Coronary artery (tissue), 2 donors: ENCODE measurements at regions not wholly inside any gene's neighbourhood (a gene's known extent, or its start where the extent isn't known, plus 50 kb on each side); places are given as distances from the start of the nearest gene placed in this dataset.

Source experiments
- DNase-seq: peaks from one replicate; pipeline ENCODE4 v3.0.0-alpha.2; 2017; ENCODE audit warnings: low spot score
- H3K27ac ChIP-seq, 2 donors: fragments of 200-600 bp; sonication (generic); one replicate each; pipeline ENCODE4 v1.5.1; 2016 to 2019
- H3K4me3 ChIP-seq: fragments of 200-600 bp; sonication (generic); 2 replicates; pipeline ENCODE4 v1.5.1; 2016; ENCODE audit warnings: mild to moderate bottlenecking, moderate library complexity
- CTCF ChIP-seq: fragments of 200-600 bp; sonication (generic); IDR thresholded peaks from one replicate; pipeline ENCODE4 v1.5.1; 2019; ENCODE audit warnings: antibody characterized with exemption

GRCh38 chr1:166365081-166365480, 198.3 kb upstream of the FAM78B start:
- no peak overlapping the region for H3K27ac ChIP-seq
- no peak for TF ChIP-seq CTCF
- DNase-seq = no peak
- H3K4me3 ChIP-seq = no peak overlapping the region

- Histone ChIP-seq H3K4me3 (no peak overlapping the region), H3K27ac (no peak overlapping the region)
- no peak for DNase-seq
- no peak for TF ChIP-seq CTCF
Observed at GRCh38 chr1:166368030-166368429, 201.2 kb upstream of the FAM78B start.

GRCh38 chr1:166377896-166378295, 211.1 kb upstream of the FAM78B start:
- no peak overlapping the region for H3K4me3 ChIP-seq
- no peak for DNase-seq
- no peak overlapping the region for H3K27ac ChIP-seq
- no peak for TF ChIP-seq CTCF

- no peak for TF ChIP-seq CTCF
- H3K27ac ChIP-seq = no peak overlapping the region
- no peak for DNase-seq
- H3K4me3 ChIP-seq = no peak overlapping the region
Observed at GRCh38 chr1:166378805-166379204, 212.0 kb upstream of the FAM78B start.

- Histone ChIP-seq H3K27ac (no peak overlapping the region), H3K4me3 (no peak overlapping the region)
- no peak for DNase-seq
- no peak for TF ChIP-seq CTCF
Observed at GRCh38 chr1:166379447-166379846, 212.6 kb upstream of the FAM78B start.

- no peak for TF ChIP-seq CTCF
- no peak overlapping the region for H3K27ac ChIP-seq
- H3K4me3 ChIP-seq = no peak overlapping the region
- DNase-seq = no peak
Observed at GRCh38 chr1:166383137-166383536, 216.3 kb upstream of the FAM78B start.

- no peak for TF ChIP-seq CTCF
- no peak overlapping the region for H3K4me3 ChIP-seq
- DNase-seq = no peak
- no peak overlapping the region for H3K27ac ChIP-seq
Observed at GRCh38 chr1:166383635-166384346, 217.0 kb upstream of the FAM78B start.
